HAP-1 (cell line): ENCODE measurements at regions not wholly inside any gene's neighbourhood (a gene's known extent, or its start where the extent isn't known, plus 50 kb on each side); places are given as distances from the start of the nearest gene placed in this dataset.

Experiments used
- DNase-seq, 2 experiments: peaks; one replicate each; pipeline ENCODE4 v3.0.0-alpha.2; 2016 to 2020; ENCODE audit warnings: low spot score in 2 of 2
- H3K27me3 ChIP-seq: fragments of 250-450 bp; sonication (Bioruptor Pico); 2 replicates; pipeline ENCODE4 v1.5.1; 2020; ENCODE audit warnings: low read depth, mild to moderate bottlenecking, moderate library complexity
- H3K36me3 ChIP-seq: fragments of 250-450 bp; sonication (Bioruptor Pico); replicated peaks from 2 replicates; pipeline ENCODE4 v1.5.1; 2020; ENCODE audit warnings: mild to moderate bottlenecking
- H3K4me1 ChIP-seq: fragments of 250-450 bp; sonication (Bioruptor Pico); 2 replicates; pipeline ENCODE4 v1.5.1; 2020; ENCODE audit warnings: mild to moderate bottlenecking
- H3K4me3 ChIP-seq: fragments of 250-450 bp; sonication (Bioruptor Pico); 2 replicates; pipeline ENCODE4 v1.5.1; 2020; ENCODE audit warnings: mild to moderate bottlenecking, moderate library complexity
- H3K9me3 ChIP-seq: fragments of 250-450 bp; sonication (Bioruptor Pico); 2 replicates; pipeline ENCODE4 v1.5.1; 2020; ENCODE audit warnings: mild to moderate bottlenecking, moderate library complexity
- in situ Hi-C: fragments of 300-500 bp; cut with MboI; formaldehyde crosslinking; loops from 3 replicates; pipeline ENCODE4 v1.14.3; 2020; ENCODE audit warnings: low sequenced_read_pairs, inconsistent platforms, mixed read lengths

DNA sequence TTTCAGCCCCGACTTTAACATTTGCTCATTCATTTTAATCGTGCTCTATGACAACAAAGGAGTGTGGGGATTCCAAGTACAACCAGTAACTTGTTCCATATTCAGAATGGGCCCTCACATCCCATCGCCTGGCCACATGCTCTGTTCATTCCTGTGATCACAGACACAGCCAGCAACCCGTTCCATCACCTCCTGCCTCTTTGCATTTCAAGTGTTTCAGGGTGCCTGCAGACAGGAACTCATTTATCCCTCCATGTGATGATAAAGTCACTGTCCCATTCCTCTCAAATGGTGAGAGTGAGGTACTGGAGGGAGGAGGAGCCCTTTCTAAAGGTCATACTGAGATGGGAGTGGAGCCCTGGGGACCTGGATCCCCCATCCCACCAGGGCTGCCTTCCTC is 571.1 kb downstream of the MAT2B start:
- no peak overlapping the region for H3K4me3 ChIP-seq
- H3K9me3 ChIP-seq: no peaks in the 10 kb centered on the region
- no peak for DNase-seq
- no peaks in the 10 kb centered on the region for H3K36me3 ChIP-seq
- in situ Hi-C loops: no loop called here
- H3K27me3 ChIP-seq: no peaks in the 10 kb centered on the region
- H3K4me1 ChIP-seq: no peaks in the 10 kb centered on the region

DNA sequence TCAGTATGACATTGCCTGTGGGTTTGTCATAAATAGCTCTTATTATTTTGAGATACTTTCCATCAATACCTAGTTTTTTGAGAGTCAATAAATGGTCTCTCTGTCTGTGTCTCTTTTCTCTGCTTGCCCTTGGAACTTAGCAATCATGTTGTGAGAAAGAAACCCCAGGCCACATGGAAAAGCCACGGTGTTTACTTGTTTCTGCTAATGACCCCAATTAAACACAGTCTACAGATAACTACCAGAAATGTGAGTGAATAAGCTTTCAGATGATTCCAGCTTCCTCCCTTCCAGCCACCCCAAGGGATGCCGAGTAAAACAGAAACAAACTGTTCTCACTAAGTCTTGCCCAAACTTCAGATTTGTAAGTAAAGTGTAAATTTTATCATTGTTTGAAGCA is 584.9 kb downstream of the MAT2B start:
- in situ Hi-C loops: no loop called here
- no peak for DNase-seq
- no peaks in the 10 kb centered on the region for H3K9me3 ChIP-seq
- no peaks in the 10 kb centered on the region for H3K36me3 ChIP-seq
- H3K4me3 ChIP-seq: no peak overlapping the region
- no peaks in the 10 kb centered on the region for H3K27me3 ChIP-seq
- H3K4me1 ChIP-seq: no peaks in the 10 kb centered on the region

DNA sequence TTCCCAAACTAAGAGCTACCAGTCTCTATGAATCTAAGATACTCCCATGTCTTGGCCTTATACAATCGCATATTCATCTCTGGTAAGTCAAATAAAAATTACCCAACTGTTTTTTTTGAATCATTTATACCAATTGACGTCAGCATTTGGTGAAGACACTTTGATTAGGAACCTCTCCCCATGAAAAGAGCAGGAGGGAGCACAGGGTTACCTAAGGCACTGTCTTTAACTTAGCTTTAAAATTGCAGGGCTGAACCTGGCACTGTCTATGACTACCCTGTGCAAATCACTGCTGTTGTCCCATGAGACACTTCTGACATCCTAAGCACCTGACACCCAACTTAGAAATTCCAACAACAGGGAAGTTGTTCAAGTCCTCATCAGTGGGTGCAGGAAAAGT is 586.4 kb downstream of the MAT2B start:
- no peaks in the 10 kb centered on the region for H3K36me3 ChIP-seq
- H3K9me3 ChIP-seq: no peaks in the 10 kb centered on the region
- H3K27me3 ChIP-seq: no peaks in the 10 kb centered on the region
- DNase-seq: no peak
- in situ Hi-C loops: no loop called here
- no peaks in the 10 kb centered on the region for H3K4me1 ChIP-seq
- no peak overlapping the region for H3K4me3 ChIP-seq

DNA sequence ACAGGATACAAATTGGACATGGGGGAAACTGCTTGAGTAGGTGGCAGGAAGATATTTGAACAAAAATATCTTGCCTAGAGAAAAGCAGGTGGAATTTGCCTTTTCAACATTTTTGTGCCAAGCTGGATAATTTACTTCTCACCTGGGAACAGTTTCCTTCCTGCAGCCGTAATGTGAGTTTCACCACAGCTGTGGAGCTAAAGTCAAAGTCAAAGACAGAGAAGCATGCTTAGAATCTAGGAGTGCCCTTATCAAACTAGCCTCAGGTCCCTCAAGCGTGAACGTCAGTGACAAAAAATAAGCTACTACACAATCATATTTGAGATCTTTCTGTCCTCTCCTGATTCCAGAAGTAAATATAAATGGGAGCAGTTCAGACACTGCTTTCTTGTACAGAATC is 588.9 kb downstream of the MAT2B start:
- no peaks in the 10 kb centered on the region for H3K36me3 ChIP-seq
- in situ Hi-C loops: no loop called here
- no peak overlapping the region for H3K4me3 ChIP-seq
- no peaks in the 10 kb centered on the region for H3K4me1 ChIP-seq
- no peaks in the 10 kb centered on the region for H3K9me3 ChIP-seq
- H3K27me3 ChIP-seq: no peaks in the 10 kb centered on the region
- DNase-seq: no peak

DNA sequence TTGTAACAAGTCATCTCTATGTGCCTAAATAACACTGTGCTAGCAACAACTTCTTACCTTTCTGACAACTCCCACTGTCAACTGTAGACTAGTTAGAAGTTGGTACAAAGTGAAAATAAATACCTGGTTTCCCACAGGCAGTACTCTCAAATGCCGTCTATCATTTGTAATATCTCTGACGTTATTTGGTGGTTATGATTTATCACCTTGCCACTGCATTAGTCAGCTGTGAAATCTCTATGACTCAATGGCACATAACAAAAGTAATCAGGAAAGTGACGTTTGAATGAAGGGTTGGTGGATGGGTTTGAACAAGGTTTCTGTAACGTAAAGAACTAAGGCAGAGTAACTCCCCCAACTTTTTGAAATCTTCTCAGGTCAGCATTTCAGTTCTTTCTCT is 592.3 kb downstream of the MAT2B start:
- Histone ChIP-seq H3K4me1 (no peaks in the 10 kb centered on the region), H3K9me3 (no peaks in the 10 kb centered on the region), H3K27me3 (no peaks in the 10 kb centered on the region), H3K4me3 (no peak overlapping the region), H3K36me3 (no peaks in the 10 kb centered on the region)
- in situ Hi-C loops: no loop called here
- no peak for DNase-seq

DNA sequence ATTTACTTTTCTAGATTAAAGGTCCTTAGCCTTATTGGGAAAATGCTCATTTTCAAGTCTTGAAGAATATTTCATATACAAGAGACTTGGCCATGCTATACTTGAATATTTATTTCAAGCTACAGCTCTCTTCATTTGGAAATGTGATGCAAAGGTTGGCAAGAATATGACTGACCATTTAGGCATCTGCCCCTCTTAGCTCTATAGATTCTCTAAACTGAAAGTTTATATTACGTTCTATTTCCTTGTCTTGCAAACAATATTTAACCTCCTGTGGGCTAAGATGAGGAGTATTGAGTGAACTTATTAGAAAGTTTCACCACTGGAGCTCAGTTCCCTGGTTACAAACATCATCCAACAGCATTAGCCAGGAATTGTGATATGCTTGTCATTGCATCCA is 593.1 kb downstream of the MAT2B start:
- H3K4me1 ChIP-seq: no peaks in the 10 kb centered on the region
- no peak overlapping the region for H3K4me3 ChIP-seq
- H3K36me3 ChIP-seq: no peaks in the 10 kb centered on the region
- in situ Hi-C loops: no loop called here
- H3K9me3 ChIP-seq: no peaks in the 10 kb centered on the region
- H3K27me3 ChIP-seq: no peaks in the 10 kb centered on the region
- DNase-seq: no peak

DNA sequence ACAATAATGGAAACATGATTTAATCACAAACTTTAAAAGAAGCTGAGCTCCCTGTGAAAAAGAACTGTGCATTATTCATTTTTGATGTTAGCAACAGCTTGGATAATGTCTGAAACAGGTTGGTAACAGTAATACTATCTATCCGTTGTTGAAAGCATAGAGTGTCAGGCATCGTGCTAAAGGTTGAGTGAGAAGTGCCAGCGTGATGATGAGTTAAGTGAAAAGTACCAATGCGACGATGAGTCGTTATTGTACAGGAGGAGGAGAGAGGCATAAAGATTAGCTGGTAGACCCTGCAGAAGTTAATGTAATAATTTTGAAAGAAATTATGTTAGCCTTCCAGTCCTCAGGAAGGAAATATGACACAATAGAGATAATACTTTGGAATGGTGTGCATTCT is 593.6 kb downstream of the MAT2B start:
- in situ Hi-C loops: no loop called here
- no peaks in the 10 kb centered on the region for H3K9me3 ChIP-seq
- no peaks in the 10 kb centered on the region for H3K4me1 ChIP-seq
- H3K27me3 ChIP-seq: no peaks in the 10 kb centered on the region
- no peak overlapping the region for H3K4me3 ChIP-seq
- H3K36me3 ChIP-seq: no peaks in the 10 kb centered on the region
- no peak for DNase-seq

DNA sequence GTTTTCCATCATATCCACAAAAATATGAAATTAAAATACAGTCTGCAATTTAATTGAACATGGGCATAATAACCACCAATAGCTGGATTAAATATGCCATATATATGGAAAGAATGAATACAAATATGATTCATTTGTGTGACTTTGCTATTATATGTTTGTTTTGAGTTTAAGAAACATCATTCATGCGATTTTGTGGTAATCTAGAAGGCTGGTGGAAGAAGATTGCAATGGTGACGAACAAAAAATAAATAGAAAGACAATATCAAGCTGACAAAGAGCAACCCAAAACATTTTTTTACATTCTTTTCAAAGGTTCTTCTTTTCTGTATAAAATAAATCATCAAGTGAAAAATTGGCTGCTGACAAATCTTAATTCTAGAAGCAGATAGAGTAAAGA is 610.0 kb downstream of the MAT2B start:
- Histone ChIP-seq H3K36me3 (no peaks in the 10 kb centered on the region), H3K4me1 (no peaks in the 10 kb centered on the region), H3K9me3 (no peaks in the 10 kb centered on the region), H3K27me3 (no peaks in the 10 kb centered on the region), H3K4me3 (no peak overlapping the region)
- in situ Hi-C loops: no loop called here
- no peak for DNase-seq

DNA sequence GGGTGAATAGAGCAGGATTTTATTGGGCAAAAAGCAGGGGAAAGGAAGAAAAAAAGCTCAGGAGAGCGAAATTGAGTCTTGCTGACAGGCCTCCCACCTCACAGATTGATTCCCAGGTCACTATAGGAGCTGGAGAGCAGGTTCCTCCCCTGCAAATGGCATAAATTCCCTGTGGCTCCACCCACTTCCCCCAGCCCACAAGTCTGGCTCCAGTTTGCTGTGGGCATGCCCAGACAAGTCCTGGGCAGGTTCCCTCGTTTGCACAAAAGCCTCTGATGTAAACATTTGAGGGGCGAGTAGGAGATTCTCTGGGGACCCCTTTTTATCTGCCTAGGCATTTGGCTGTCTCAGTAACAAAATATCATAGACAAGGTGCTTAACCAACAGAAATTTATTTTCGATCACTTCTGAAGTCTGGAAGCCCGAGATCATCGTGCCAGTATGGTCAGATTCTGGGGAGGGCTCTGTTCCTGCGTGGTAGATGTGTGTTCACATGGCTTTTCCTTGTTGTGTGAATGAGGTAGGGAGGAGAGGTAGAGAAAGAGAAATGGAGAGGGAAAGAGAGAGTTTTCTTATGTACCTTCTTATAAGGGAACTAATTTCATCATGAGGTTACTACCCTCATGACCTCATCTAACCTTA is 614.5 kb downstream of the MAT2B start:
- Histone ChIP-seq H3K9me3 (no peaks in the 10 kb centered on the region), H3K4me3 (no peak overlapping the region), H3K4me1 (no peaks in the 10 kb centered on the region), H3K36me3 (no peaks in the 10 kb centered on the region), H3K27me3 (no peaks in the 10 kb centered on the region)
- in situ Hi-C loops: no loop called here
- DNase-seq: peak; percentile 17 to 72

DNA sequence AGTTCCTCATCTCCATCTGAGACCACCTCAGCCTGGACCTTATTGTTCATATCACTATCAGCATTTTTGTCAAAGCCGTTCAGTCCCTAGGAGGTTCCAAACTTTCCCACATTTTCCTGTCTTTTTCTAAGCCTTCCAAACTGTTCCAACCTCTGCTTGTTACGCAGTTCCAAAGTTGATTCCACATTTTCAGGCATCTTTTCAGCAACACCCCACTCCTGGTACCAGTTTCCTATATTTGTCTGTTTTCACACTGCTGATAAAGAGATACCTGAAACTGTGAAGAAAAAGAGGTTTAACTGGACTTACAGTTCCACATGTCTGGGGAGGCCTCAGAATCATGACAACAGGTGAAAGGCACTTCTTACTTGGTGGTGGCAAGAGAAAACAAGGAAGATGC is 622.1 kb downstream of the MAT2B start:
- no peaks in the 10 kb centered on the region for H3K27me3 ChIP-seq
- no peak overlapping the region for H3K4me3 ChIP-seq
- H3K9me3 ChIP-seq: no peaks in the 10 kb centered on the region
- no peaks in the 10 kb centered on the region for H3K36me3 ChIP-seq
- no peaks in the 10 kb centered on the region for H3K4me1 ChIP-seq
- in situ Hi-C loops: no loop called here
- DNase-seq: no peak

DNA sequence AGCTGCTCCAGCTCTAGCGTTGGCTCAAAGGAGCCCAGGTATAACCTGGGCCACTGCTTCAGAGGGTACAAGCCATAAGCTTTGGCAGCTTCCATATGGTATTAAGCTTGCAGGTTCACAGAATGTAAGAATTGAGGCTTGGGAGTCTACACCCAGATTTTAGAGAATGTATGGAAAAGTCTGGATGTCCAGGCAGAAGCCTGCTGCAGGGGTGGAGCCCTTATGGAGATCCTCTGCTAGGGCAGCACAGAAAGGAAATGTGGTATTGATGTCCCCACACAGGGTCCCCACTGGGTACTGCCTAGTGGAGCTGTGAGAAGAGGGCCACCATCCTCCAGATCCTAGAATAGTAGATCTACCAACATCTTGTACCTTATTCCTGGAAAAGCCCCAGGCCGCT is 626.9 kb downstream of the MAT2B start:
- no peaks in the 10 kb centered on the region for H3K9me3 ChIP-seq
- no peak for DNase-seq
- no peaks in the 10 kb centered on the region for H3K27me3 ChIP-seq
- H3K4me1 ChIP-seq: no peaks in the 10 kb centered on the region
- H3K4me3 ChIP-seq: no peak overlapping the region
- no peaks in the 10 kb centered on the region for H3K36me3 ChIP-seq
- in situ Hi-C loops: no loop called here

DNA sequence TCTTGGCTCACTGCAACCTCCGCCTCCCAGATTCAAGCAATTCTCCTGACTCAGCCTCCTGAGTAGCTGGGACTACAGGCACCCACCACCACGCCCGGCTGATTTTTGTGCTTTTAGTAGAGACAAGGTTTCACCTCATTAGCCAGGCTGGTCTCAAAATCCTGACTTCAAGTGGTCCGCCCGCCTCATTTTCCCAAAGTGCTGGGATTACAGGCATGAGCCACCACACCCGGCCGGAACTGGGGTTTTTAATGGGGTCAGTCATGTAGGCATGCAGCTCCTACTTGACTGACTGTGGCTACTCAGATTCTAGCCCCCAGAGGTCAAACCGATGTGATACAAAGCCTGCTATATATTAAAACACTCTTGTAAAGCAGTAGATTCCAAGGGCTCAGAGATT is 631.7 kb downstream of the MAT2B start:
- no peaks in the 10 kb centered on the region for H3K4me1 ChIP-seq
- no peaks in the 10 kb centered on the region for H3K36me3 ChIP-seq
- H3K9me3 ChIP-seq: no peaks in the 10 kb centered on the region
- H3K4me3 ChIP-seq: no peak overlapping the region
- H3K27me3 ChIP-seq: no peaks in the 10 kb centered on the region
- in situ Hi-C loops: no loop called here
- no peak for DNase-seq

DNA sequence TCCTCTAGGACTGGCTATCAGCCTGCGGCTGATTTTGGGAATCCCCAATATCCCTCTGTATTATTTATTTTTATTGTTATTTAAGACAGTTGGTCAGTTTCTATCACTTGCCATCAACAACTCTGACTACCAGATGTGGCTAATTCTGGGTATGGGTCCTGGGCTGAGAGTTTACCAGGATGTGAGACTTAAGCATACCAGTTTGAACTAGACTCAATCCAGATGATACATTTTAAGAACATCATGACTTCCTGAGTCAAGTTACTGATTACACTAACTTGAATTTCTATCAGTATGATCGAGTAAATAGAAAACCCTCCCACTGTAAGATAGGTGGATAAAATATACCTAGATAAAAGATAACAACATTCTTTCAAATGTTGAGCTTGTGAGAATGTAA is 634.0 kb downstream of the MAT2B start:
- DNase-seq: no peak
- Histone ChIP-seq H3K4me1 (no peaks in the 10 kb centered on the region), H3K36me3 (no peaks in the 10 kb centered on the region), H3K27me3 (no peaks in the 10 kb centered on the region), H3K9me3 (no peaks in the 10 kb centered on the region), H3K4me3 (no peak overlapping the region)
- in situ Hi-C loops: no loop called here

DNA sequence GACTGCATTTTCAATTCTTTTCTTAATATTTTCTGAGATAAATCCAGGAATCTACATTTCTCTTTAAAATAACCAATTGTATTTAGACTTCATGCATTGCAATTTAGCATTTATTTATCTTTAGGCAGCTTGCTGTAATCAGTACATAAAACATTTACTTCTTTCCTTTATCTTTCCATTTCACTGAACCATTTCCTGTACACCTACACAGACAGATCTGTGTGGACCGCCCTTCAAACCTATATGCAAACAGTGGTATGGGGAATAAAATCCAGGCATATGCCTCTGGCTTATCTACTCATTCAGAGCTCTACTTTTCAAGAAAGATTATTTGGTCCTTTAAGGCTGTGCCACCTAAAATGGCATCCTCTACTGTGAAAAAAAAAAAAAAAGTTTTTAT is 640.0 kb downstream of the MAT2B start:
- no peak overlapping the region for H3K4me3 ChIP-seq
- no peaks in the 10 kb centered on the region for H3K9me3 ChIP-seq
- in situ Hi-C loops: no loop called here
- no peaks in the 10 kb centered on the region for H3K4me1 ChIP-seq
- H3K27me3 ChIP-seq: no peaks in the 10 kb centered on the region
- no peaks in the 10 kb centered on the region for H3K36me3 ChIP-seq
- DNase-seq: no peak

DNA sequence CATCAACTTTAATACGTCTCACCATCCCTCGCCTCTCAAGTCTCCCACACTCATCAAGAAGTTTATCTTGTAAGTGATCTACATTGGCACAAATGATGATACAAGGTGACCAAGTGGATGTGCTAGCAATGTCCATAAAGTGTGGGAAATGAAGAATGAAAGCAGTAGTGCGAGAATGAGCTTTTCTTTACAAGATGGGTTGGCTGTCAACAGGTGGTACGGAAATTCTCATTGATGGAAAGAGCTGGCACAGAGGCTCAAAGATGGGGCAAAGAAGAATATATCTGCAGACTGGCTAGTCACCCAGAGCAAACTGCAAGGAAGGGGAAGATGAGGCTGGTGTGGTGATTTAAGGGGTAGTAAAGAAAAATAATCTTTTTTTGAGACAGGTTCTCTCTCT is 640.8 kb downstream of the MAT2B start:
- in situ Hi-C loops: no loop called here
- DNase-seq: no peak
- Histone ChIP-seq H3K9me3 (no peaks in the 10 kb centered on the region), H3K27me3 (no peaks in the 10 kb centered on the region), H3K4me3 (no peak overlapping the region), H3K4me1 (no peaks in the 10 kb centered on the region), H3K36me3 (no peaks in the 10 kb centered on the region)
